GM18868 (cell line): ENCODE measurements at regions not wholly inside any gene's neighbourhood (a gene's known extent, or its start where the extent isn't known, plus 50 kb on each side); places are given as distances from the start of the nearest gene placed in this dataset.
"Not testable (repeated sequence)": the region's sequence is repeated elsewhere in the genome, so short reads cannot be mapped to it uniquely, and the experiment has no call there.

ENCODE experiments used
- ATAC-seq: cut with Tn5 transposase; IDR thresholded peaks from one replicate; pipeline ENCODE4 v1.9.1; 2021; ENCODE audit warnings: mild to moderate bottlenecking, moderate library complexity; ENCODE audit not compliant: unreplicated experiment

DNA sequence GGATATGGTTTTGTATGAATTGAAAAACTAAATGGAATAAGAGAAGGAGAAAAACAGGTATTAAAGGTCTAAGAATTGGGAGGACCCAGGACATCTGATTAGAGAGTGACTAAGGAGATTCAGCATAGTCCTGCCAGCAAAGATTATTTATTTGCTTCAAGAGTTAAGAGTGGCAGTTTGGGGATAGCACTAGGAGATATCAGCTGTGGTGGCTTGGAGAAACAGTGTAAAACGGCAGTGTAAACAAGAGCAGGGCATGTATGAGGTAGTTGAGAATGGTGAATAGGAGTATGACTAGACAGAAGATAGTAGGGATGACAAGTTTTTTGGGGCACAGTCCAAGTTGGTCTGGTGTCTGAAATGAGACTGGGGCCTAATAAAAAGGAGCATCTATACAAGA, 730.3 kb downstream of the TRHDE start:
- ATAC-seq: not testable (repeated sequence)

DNA sequence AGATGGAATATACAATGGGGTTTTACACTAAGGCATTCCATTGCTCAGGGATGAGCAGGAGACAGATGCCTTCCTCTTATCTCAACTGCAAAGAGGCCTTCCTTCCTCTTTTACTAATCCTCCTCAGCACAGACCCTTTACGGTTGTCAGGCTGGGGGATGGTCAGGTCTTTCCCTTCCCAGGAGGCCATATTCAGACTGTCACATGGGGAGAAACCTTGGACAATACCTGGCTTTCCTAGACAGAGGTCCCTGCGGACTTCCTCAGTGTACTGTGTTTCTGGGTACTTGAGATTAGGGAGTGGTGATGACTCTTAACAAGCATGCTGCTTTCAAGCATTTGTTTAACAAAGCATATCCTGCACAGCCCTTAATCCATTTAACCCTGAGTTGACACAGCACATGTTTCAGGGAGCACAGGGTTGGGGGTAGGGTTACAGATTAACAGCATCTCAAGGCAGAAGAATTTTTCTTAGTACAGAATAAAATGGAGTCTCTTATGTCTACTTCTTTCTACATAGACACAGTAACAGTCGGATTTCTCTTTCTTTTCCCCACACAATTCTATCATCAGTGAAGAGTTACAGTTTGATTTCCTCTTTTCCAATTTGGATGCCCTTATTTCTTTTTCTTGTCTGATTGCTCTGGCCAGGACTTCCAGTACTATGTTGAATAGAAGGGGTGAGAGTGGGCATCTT, 737.1 kb downstream of the TRHDE start:
- not testable (repeated sequence) for ATAC-seq

DNA sequence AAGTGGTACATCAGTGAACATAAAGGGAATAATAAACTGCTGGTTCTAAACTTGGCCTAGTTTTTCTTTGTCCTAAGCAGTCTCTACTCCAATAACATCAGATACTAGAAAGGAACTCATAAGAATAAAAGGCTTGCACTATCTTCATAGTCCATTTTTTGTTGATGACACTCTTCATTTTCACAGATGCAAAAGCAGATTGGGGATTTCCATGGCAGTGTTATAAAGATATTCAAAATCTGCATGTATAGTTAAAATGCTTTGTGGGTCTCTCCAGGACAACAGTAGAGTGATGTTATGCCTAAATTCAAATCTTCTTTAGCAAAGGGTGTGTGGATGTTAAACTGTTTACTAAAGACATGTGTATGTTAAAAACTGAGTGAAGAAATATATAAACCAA, 745.8 kb downstream of the TRHDE start:
- ATAC-seq: no peak

DNA sequence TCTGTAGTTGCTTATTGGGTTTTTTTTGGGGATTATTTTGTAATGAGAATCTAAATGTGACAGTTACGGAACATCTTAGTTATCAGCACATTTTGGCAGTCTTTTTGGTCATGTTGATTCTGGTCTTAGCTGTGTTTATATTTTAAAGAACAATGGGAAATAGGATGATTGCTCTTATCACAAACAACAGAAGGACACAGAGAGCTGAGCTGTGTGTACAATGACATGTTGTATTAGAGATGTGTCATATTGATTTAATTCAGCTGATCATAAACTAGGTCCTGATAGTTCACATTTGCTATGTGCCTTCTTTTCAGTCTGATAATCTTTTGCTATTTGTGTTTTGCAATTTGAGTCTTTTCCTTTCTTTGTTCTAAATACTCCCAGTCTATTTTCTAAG, 781.7 kb downstream of the TRHDE start:
- no peak for ATAC-seq

DNA sequence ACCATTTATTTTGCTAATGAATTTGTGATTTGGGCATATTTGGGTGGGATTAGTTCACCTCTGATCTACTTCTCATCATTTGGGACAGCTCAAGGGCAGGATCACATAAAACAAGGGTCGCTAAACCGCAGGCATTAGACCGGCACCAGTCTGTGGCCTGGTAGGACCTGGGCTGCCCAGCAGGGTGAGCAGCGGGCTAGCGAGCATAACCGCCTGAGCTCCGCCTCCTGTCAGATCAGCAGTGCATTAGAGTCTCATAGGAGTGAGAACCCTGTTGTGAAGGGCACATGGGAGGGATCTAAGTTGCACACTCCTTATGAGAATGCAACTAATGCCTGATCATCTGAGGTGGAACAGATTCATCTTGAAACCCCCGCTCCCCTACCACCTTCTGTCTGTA, 785.3 kb downstream of the TRHDE start:
- ATAC-seq: no peak

DNA sequence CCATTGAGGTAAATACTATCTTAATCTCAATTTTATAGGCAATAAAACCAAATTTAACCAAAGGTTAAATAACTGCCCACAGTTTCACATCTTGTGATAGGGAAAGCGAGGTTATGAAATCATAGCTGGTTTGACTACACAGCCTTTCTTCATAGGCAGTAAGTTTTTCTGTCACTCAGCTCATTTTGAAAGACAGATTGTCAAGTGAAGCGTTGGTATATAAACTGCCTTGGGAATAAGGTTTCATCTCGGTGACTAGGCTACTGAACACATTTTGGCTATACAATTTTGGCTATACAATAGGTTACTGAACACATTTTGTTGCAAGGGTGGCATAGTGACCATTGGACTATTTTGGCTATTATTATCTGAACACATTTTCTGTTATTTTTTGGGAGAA, 793.7 kb downstream of the TRHDE start:
- ATAC-seq: no peak

DNA sequence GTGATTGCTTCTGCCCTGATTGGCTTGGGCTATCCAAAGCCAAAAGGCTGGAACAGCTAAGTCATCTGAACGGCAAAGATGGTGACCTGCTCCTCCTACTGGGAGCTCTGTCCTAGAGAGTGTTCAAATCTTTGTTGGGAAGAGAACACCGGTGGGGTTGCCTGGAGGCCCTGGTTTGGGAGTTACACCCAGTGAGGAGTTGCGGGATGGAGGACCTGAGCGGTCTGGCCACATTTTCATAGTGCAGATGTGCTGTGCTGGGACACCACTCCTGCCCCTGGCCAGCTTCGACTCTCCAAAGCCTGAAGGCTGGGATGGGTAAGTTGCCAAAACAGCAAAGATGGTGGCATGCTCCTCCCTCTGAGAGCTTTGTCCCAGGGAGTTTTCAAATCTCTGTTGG, 795.4 kb downstream of the TRHDE start:
- ATAC-seq: no peak

DNA sequence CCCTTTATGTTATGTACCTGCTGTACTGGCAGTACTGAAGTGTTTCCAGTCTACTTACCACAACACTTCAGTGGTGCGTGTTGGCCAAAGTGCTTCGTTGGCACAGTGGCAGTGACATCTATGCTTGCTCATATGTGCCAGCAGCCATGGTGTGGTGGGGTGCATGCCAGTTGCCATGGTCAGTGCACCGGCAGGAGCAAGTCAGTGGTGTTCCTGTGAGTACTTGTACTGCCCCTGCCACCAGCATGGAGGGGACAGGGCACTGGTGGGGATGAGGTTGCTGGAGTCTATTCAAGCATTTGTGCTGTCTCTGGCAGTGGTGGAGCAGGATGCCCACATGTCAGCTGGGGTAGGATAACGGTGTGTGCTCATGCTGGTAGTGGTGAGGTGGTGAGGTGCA, 800.0 kb downstream of the TRHDE start:
- no peak for ATAC-seq

DNA sequence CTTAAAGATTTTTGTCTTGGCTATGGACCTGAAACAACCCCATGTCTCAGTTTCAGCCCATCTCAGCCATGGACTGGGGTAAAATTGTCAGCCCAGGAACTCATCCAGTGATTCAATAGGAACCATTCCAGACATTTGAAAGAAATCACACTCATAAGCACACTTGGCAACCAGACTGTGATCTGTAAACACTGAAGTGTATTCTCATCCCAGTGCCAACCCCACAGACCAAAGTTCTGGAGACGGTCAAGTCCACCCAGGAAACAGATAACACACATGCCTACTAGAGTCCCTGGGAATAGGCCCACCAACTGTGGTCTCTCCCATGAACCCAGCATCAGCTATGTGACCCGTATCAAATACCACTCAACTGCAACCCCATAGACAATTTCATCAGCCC, 804.6 kb downstream of the TRHDE start:
- ATAC-seq: no peak

DNA sequence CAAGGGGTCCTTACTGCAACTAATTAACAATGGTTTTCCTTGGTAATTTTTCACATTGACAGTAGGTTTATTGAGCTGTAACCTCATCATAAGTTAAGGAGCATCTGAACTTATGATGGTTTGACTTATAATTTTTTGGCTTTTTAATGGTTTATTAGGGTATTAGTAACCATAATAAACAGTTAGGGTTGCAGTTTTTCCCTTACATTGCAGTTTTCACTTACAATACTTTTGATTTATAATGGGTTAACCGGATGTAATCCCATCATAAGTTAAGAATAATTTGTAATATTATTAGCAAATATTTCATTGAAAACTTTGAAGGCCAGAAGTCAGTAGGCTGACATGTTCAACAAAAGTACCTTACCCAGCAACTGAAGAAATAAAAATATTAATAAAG, 811.6 kb downstream of the TRHDE start:
- ATAC-seq: no peak

DNA sequence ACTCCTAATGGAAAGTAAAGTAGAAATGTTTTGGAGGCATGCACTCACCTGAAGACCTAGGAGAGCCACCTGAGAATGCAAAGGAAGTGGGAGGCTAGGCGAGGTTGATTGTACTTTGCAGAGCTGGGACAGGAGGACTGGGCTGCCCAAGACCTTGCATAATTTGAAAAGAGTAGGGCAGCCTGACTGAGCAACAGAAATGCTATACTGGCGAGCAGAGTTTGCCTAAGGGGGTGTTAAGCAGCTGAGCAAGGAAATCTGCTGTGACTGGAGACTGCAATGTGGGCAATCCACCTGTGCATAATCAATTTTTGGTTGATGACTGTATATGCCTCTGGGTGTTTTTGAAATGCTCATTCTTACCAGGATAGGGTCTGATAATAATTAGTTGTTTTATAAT, 834.1 kb downstream of the TRHDE start:
- no peak for ATAC-seq

DNA sequence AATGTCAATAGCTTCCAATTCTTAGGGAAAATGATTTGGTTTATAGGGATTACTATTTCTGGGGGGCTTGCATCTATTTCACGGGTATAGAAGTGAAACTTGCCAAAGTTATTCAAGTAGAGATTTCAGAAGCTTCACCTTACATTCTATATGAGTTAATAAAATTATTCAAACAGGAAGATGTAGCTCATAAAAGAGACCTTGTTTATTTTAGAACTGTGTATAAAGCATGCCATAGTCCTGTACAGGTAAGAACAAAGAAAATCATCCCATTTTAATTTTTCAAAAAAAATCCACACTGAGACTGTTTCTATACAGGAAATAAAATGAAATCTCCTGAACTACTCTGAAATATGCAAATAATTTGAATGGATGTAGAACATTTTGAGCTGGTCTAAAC, 834.7 kb downstream of the TRHDE start:
- no peak for ATAC-seq

DNA sequence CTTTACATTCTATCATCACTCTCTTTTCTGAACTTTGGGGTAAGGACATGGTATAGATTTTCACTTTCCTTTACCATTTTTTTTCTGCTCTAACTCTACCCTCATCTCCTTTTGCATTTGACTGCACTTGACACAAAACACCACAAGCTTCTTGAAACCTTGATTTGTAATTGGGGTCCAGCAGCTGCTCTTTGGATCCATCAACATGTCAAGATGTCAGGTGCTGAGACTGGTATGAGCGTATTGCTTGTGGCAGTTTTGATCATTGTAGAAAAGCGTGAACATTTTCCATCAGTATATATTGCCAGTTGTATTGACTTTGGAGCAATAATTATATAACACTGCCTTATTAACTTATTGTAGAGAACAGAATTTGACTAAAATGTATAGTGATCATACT, 838.6 kb downstream of the TRHDE start:
- no peak for ATAC-seq

DNA sequence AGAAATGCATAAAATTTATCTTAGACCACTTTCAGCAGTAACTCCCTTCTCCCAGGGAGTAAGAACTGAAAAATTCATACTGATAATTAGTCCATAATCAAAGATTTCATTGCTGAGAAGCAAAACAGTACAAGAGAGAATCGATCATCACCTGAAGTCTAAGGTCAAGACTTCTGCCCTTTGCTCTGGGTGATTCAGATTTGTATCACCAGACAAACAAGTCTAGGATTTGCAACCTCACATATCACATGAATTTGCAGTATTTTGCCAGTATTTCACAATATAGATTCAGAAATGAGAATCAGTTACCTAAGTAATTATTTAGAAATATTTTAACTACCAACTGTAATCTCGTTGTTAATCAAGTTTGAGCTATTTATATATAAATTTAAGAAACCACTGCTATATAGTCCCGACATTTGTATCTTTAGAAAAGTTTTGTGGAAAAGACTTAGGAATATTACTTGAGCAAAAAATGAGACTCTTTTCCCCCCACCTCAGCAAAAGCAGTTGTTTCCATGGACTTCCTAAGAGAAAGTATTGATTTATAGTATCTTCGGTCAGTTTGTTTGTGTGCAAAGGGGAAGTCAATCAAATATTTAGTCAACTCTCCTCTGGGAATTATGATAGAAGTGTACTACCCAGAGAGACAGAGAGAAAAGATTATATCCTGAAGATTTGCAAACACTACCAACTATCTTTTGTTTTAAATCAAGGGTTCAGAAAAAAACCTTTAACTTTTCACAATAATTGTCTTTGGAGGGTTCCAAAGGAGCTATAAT, 840.1 kb downstream of the TRHDE start:
- no peak for ATAC-seq

DNA sequence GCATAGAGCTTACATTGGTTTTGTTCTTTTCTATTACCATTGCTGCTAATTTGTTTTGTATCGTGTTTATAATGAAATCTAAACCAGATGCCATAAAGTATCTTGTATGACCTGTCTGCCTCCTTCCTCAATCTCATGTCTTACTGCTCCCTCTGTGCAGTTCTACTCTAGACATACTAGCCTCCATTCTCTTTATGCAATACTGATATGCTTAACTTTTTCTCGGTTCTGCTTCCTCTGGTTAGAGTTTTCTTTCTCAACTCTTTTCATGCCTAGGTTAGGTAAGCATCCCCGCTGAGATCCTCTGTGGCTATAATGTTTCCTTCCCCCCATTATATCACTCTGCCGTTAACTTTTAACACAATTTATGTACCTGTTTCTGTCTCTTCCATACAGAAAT, 852.3 kb downstream of the TRHDE start:
- no peak for ATAC-seq

DNA sequence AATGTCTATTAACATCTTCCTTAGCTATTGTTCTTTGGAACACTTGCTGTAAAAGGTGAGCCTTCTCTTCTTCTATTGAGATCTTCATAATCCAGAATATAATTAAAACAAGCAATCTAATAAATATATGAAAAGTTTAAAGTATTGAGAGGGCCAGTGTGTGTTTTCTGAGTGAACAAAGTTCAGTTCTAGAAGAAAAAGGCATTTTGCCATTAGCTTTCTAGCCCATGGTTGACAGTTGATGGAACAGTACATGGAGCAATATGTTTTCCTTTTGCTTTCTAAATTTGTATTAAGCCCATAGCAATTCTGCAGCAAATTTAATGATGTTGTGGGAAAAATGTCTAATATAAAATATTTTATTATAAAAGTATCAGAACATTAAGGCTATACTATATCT, 853.0 kb downstream of the TRHDE start:
- ATAC-seq: no peak

DNA sequence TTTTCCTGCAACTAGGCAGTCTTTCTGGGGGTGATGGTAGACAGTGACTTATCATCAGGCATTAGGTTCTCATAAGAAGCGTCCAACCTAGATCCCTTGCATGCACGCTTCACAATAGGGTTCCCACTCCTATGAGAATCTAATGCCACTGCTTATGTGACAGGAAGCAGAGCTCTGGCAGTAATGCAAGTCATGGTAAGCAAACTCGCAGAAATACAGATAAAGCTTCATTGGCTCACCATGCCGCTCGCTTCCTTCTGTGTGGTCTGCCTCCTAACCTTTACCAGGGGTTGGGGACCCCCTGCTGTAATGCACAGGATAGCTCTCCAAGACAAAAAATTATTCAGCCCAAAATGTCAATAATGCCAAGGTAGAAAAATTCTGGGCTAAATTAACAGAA, 864.2 kb downstream of the TRHDE start:
- no peak for ATAC-seq

DNA sequence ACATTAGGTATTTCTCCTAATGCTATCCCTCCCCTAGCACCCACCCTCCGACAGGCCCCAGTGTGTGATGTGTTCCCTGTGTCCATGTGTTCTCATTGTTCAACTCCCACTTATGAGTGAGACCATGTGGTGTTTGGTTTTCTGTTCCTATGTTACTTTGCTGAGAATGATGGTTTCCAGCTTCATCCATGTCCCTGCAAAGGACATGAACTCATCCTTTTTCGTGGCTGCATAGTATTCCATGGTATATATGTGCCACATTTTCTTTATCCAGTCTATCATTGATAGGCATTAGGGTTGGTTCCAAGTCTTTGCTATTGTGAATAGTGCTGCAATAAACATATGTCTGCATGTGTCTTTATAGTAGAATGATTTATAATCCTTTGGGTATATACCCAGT, 867.5 kb downstream of the TRHDE start:
- ATAC-seq: not testable (repeated sequence)

DNA sequence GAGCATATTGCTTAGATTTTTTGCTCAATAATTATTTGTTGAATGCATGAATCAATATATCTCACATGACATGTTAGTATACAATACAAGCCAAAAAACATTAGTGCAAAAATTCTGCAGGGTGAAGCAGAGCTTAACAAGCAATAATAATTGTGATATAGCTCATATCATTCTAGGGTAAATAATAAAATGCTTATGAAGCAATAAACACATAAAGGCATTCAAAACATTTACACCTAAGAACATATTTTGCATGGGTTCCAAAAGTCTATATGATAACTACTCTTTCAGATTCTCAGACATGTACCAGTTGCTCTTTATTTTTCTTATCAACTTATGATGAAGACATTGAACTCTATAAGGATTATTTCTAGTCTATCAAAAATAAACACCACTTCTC, 886.2 kb downstream of the TRHDE start:
- ATAC-seq: no peak

DNA sequence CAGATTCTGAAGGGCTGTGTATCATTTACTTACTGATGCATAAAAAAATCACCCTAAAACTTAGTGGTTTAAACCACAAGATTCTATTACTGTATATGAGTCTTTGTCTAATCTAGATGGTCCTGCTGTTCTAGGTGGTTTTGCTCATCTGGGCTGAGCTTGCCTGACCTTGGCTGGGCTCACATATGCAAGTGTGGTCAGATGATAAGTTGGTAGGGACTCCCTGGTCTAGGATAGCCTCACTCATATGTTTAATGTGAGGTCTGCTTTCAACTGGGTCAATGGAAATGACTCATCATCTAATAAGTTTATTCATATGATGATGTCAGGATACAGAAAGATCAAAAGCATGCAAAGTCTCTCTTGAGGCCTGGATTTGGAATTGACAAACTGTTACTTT, 887.8 kb downstream of the TRHDE start:
- no peak for ATAC-seq

DNA sequence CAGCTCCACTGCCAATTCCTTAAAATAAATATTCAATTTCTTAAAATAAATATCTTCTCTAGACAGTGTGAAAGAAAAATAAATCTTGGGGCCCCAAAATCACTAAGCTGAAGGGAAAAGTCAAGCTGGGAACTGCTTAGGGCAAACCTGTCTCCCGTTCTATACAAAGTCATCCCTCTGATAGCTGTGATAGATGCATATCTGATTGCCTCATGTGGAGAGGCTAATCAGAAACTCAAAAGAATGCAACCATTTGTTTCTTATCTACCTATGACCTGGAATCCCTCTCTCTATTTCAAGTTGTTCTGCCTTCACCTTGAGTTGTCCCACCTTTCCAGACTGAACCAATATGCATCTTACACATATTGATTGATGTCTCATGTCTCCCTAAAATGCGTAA, 889.8 kb downstream of the TRHDE start:
- ATAC-seq: no peak

DNA sequence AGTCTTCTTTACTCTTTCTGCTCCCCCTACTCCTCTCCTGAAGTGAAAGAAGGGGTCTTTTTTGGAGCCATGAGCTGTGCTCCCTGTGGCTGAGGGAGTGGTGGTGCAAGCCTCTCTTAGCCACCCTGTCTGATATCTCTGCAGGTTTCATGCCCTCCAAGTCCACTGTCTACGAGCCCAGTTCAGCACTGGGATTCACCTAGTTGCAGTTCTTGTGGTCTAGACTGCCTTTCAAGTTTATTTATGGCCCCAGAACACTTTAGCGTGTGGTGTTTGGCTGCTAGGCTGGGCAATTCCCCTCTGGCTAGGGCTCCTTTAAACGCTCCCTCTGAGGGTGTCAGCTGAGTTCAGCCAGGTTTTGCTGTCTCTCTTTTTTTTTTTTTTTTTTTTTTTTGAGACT, 908.6 kb downstream of the TRHDE start:
- no peak for ATAC-seq

DNA sequence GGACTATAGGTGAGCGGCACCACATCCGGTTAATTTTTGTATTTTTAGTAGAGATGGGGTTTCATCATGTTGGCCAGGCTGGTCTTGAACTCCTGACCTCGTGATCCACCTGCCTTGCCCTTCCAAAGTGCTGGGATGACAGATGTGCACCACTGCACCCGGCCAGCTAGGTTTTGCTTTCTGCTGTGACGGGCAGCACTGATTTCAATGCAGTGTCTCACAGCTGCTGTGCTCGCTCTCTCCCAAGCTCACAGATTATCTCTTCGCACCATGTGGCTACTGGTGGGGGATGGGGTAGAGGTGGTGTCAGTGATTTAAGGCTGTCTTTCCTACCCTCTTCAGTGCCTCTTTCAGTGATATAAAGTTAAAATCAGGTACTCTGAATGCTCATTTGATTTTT, 909.1 kb downstream of the TRHDE start:
- no peak for ATAC-seq
